T-helper 17 cell (primary cell): ENCODE measurements at regions not wholly inside any gene's neighbourhood (a gene's known extent, or its start where the extent isn't known, plus 50 kb on each side); places are given as distances from the start of the nearest gene placed in this dataset.

Experiments used
- ATAC-seq: fragments of 150-1000 bp; cut with Tn5 transposase; 2 replicates; pipeline ENCODE4 v1.10.0; 2021; ENCODE audit warnings: mild to moderate bottlenecking, moderate library complexity
- DNase-seq, 3 donors: peaks; one replicate each; pipeline versions ENCODE4 v3.0.0 to v3.0.0-alpha.2; 2020 to 2021
- H3K9me3 ChIP-seq: one replicate; pipeline ENCODE4 v1.7.0; 2013; ENCODE audit warnings: low read length, mild to moderate bottlenecking; ENCODE audit not compliant: control insufficient read depth, poor library complexity, severe bottlenecking
- H3K27ac Mint-ChIP-seq: one replicate; pipeline ENCODE4 v1.8.0; 2022; ENCODE audit warnings: mild to moderate bottlenecking, moderate library complexity, mixed read lengths
- H3K27me3 Mint-ChIP-seq: one replicate; pipeline ENCODE4 v1.8.0; 2022; ENCODE audit warnings: mixed read lengths
- H3K36me3 Mint-ChIP-seq: one replicate; pipeline ENCODE4 v1.8.0; 2022; ENCODE audit warnings: low read depth, mixed read lengths
- H3K4me1 Mint-ChIP-seq: one replicate; pipeline ENCODE4 v1.8.0; 2022; ENCODE audit warnings: mild to moderate bottlenecking, mixed read lengths
- H3K4me3 Mint-ChIP-seq: one replicate; pipeline ENCODE4 v1.8.0; 2022; ENCODE audit warnings: mild to moderate bottlenecking, moderate library complexity, mixed read lengths

DNA sequence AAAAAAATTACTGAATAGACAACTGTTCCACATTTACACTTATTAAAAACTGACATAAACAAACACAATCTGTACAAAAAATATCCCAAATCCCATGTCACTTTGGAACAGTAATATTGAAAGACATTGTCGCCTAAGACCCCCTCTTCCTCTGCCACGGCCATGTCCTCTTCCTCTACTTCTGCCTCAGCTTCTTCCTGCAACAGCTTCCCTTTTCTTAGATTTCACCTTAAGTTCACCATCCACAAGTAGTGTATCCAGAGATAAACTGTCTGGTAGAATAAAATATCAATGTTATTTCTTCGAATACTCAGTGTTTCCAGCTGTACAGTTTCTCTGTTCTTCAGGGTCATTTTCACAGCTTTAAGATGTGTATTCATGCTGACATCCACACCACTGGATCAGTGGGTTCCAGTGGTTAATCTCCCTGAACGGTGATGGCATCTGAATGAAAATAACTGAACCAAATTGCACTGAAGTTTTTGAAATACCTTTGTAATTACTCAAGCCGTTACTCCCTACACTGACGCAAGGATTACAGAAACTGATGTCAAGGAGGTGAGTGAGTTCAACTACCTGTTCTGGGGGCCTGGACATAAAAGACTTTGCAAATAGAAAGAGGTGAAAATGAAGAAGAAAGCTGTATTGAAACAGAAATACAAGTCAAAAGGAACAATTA is 208.5 kb downstream of the C12orf50 start:
- no peaks in the 10 kb centered on the region for H3K27me3 Mint-ChIP-seq
- no peak overlapping the region for H3K4me3 Mint-ChIP-seq
- no peaks in the 10 kb centered on the region for H3K4me1 Mint-ChIP-seq
- H3K27ac Mint-ChIP-seq: no peak overlapping the region
- DNase-seq: no peak
- ATAC-seq: no peak
- H3K36me3 Mint-ChIP-seq: no peaks in the 10 kb centered on the region
- no peaks in the 10 kb centered on the region for H3K9me3 ChIP-seq

GRCh38 chr12:87818441-87818840 is 210.8 kb downstream of the C12orf50 start:
- Mint-ChIP-seq H3K4me3 (no peak overlapping the region), H3K27me3 (no peaks in the 10 kb centered on the region), H3K4me1 (no peaks in the 10 kb centered on the region), H3K27ac (no peak overlapping the region), H3K36me3 (no peaks in the 10 kb centered on the region)
- DNase-seq (no peak), ATAC-seq (no peak)
- no peaks in the 10 kb centered on the region for H3K9me3 ChIP-seq

DNA sequence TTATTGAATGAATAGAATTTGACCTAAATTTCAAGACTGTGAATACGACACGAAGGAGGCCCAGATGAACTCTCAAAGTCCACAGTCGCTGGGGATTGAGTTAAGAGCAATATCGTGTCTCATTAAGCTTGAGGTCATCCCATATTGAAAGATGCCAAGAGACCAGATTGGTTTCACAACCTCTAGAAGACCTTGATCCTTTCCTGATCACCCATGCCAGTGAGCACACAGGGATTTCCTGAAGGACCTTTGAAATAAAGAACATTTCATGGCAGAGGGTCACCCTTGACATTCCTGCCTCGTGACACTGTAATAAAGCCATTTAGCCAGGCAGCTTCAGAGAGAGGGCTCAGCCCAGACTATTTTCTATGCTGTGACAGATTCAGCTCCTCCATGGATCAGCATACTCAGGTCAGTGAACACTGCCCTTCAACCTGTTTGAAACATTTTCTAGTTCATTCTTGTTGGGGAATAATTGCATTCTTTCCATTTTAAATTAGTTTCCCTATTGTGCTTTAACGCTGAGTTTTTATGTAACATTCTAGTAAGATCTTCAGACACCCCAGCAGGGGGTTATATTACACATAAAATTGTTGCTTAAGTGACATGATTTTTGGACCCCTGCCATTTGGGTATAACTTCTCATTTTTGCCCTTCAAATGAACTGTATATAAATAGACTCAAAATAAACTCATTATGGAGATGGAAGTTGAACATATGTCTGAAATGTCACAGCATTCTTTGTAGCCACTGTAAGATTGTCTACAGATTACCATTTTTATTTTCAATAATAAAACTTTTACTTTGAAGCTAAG is 213.2 kb downstream of the C12orf50 start:
- no peaks in the 10 kb centered on the region for H3K4me1 Mint-ChIP-seq
- H3K9me3 ChIP-seq: no peaks in the 10 kb centered on the region
- H3K27ac Mint-ChIP-seq: no peak overlapping the region
- H3K36me3 Mint-ChIP-seq: no peaks in the 10 kb centered on the region
- no peak for ATAC-seq
- no peaks in the 10 kb centered on the region for H3K27me3 Mint-ChIP-seq
- no peak for DNase-seq
- no peak overlapping the region for H3K4me3 Mint-ChIP-seq

DNA sequence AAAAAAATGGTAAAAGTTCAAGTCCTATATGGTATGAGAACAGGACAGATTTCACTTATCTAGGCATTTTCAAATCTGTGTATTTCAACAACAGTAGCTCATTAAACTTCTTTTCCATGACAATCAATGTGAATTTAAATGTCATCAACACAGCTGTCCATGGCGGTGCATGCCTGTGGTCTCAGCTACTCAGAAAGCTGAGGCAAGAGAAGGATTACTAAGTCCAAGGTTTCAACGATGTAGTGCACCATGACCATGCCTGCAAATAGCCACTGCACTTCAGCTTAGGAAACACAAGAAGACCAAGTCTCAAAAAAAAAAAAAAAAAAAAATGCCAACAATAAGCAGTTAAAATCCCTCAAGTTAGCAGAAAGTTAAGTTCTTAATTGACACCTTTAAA is 214.6 kb downstream of the C12orf50 start:
- no peak overlapping the region for H3K4me3 Mint-ChIP-seq
- H3K9me3 ChIP-seq: no peaks in the 10 kb centered on the region
- H3K27me3 Mint-ChIP-seq: no peaks in the 10 kb centered on the region
- no peaks in the 10 kb centered on the region for H3K36me3 Mint-ChIP-seq
- H3K27ac Mint-ChIP-seq: no peak overlapping the region
- ATAC-seq: no peak
- DNase-seq: no peak
- no peaks in the 10 kb centered on the region for H3K4me1 Mint-ChIP-seq

DNA sequence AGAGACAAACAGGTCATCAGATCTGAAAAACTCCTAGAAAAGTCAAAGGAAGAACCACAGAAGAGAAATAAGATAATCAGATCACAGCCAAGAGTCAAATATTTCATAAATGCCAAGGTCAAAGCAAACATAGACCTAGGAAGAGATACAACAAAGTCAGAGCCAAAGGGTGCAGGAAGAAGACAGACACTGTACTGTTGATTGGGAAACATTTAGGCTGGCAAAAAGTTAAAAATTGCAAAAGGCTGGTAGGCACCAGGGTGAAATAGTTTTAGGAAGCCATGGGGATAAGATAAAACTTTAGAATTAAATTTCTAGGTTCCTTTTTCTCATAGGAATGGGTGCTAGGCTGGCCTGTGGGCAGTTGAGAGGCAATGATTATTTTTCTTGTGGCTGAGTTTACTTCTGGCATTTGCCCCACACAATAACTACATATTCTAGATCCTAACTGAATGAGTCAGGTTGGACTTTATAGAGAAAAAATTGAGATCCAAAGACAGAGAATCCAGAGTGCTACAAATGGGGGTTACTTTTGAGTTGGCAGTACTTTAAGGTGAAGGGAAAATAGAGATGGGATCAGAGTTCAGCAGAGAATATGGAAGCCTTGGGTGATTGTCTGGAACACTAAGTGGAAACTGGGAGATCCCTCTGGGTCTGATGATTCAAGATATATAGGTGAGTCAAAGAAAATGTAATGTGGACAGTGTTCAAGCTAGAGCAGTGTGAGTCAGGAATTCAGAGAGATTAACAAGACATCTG is 215.5 kb downstream of the C12orf50 start:
- no peak overlapping the region for H3K27ac Mint-ChIP-seq
- H3K4me3 Mint-ChIP-seq: no peak overlapping the region
- no peaks in the 10 kb centered on the region for H3K9me3 ChIP-seq
- no peaks in the 10 kb centered on the region for H3K36me3 Mint-ChIP-seq
- DNase-seq (no peak), ATAC-seq (no peak)
- no peaks in the 10 kb centered on the region for H3K27me3 Mint-ChIP-seq
- no peaks in the 10 kb centered on the region for H3K4me1 Mint-ChIP-seq

DNA sequence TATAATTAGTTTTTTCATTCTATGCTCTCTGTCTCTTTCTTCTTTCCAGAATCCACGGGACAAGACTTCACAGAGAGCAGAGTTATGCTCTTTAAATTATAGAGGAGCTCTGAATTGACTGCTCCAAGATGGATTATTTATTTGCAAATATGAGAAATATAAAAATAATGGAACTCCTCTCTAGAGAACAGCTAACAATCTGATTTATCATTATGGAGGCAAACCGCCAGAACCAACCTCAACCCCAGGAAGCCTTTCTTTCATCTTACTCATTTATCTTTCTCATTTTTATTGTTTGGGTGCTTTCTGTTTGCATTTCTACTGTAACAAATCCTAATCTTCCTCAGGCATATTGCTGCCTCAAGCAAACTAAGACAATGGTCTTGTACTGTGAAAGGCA is 216.5 kb downstream of the C12orf50 start:
- H3K27me3 Mint-ChIP-seq: no peaks in the 10 kb centered on the region
- H3K4me1 Mint-ChIP-seq: no peaks in the 10 kb centered on the region
- no peaks in the 10 kb centered on the region for H3K36me3 Mint-ChIP-seq
- DNase-seq: no peak
- no peak overlapping the region for H3K4me3 Mint-ChIP-seq
- H3K9me3 ChIP-seq: no peaks in the 10 kb centered on the region
- no peak for ATAC-seq
- H3K27ac Mint-ChIP-seq: no peak overlapping the region

- Mint-ChIP-seq H3K27ac (no peak overlapping the region), H3K4me1 (no peaks in the 10 kb centered on the region), H3K27me3 (no peaks in the 10 kb centered on the region), H3K36me3 (no peaks in the 10 kb centered on the region), H3K4me3 (no peak overlapping the region)
- no peak for DNase-seq
- no peak for ATAC-seq
- H3K9me3 ChIP-seq: no peaks in the 10 kb centered on the region
Observed at GRCh38 chr12:87812030-87812429, 217.2 kb downstream of the C12orf50 start.

GRCh38 chr12:87809916-87810315 is 219.3 kb downstream of the C12orf50 start:
- no peaks in the 10 kb centered on the region for H3K36me3 Mint-ChIP-seq
- H3K9me3 ChIP-seq: no peaks in the 10 kb centered on the region
- no peak overlapping the region for H3K4me3 Mint-ChIP-seq
- DNase-seq: no peak
- H3K27me3 Mint-ChIP-seq: no peaks in the 10 kb centered on the region
- ATAC-seq: no peak
- no peak overlapping the region for H3K27ac Mint-ChIP-seq
- no peaks in the 10 kb centered on the region for H3K4me1 Mint-ChIP-seq

- no peaks in the 10 kb centered on the region for H3K9me3 ChIP-seq
- ATAC-seq (no peak), DNase-seq (no peak)
- Mint-ChIP-seq H3K4me1 (no peaks in the 10 kb centered on the region), H3K4me3 (no peak overlapping the region), H3K27ac (no peak overlapping the region), H3K27me3 (no peaks in the 10 kb centered on the region), H3K36me3 (no peaks in the 10 kb centered on the region)
Observed at GRCh38 chr12:87807086-87807485, 222.1 kb downstream of the C12orf50 start.

GRCh38 chr12:87806310-87806709 is 222.9 kb downstream of the C12orf50 start:
- no peak for ATAC-seq
- no peaks in the 10 kb centered on the region for H3K4me1 Mint-ChIP-seq
- H3K27me3 Mint-ChIP-seq: no peaks in the 10 kb centered on the region
- no peaks in the 10 kb centered on the region for H3K9me3 ChIP-seq
- H3K4me3 Mint-ChIP-seq: no peak overlapping the region
- no peak overlapping the region for H3K27ac Mint-ChIP-seq
- H3K36me3 Mint-ChIP-seq: no peaks in the 10 kb centered on the region
- DNase-seq: no peak

DNA sequence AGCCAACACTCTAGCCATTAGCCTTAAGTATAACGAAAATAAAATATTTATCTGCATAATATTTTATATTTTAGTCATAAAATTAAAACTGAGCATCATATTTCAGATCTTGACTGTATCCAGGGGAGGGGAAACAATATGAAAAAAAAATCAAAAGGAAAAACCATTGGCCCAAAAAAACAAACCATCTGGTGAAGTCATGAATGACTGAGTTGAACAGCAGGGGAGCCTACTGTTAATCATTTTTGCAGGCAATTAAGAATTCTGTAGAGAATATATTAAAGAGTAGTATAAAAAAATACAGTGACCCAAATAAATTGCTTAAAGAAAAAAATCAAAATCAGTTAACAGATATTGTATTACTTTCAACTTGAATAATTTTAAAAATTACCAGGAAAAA is 224.8 kb downstream of the C12orf50 start:
- DNase-seq (no peak), ATAC-seq (no peak)
- H3K4me3 Mint-ChIP-seq: no peak overlapping the region
- H3K27me3 Mint-ChIP-seq: no peaks in the 10 kb centered on the region
- no peaks in the 10 kb centered on the region for H3K36me3 Mint-ChIP-seq
- H3K4me1 Mint-ChIP-seq: no peaks in the 10 kb centered on the region
- no peaks in the 10 kb centered on the region for H3K9me3 ChIP-seq
- H3K27ac Mint-ChIP-seq: no peak overlapping the region

DNA sequence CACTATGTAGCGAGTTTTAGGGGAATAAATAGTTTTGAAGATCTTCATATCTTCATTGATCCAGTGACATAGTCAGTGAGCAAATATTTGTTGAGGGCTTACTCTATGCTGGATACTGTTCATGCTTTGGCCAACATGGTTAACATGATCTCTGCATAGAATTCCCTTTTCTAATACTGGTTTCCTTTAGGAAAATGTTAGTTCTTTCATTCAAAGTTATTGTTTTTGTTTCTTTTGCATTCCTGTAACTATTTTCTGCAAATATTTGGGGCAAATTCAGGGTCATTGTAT is 226.5 kb downstream of the C12orf50 start:
- H3K9me3 ChIP-seq: no peaks in the 10 kb centered on the region
- DNase-seq (no peak), ATAC-seq (no peak)
- Mint-ChIP-seq H3K27me3 (no peaks in the 10 kb centered on the region), H3K27ac (no peak overlapping the region), H3K4me3 (no peak overlapping the region), H3K36me3 (no peaks in the 10 kb centered on the region), H3K4me1 (no peaks in the 10 kb centered on the region)

GRCh38 chr12:87801860-87802720 is 227.1 kb downstream of the C12orf50 start:
- H3K36me3 Mint-ChIP-seq: no peaks in the 10 kb centered on the region
- DNase-seq (no peak), ATAC-seq (no peak)
- no peaks in the 10 kb centered on the region for H3K4me1 Mint-ChIP-seq
- H3K27me3 Mint-ChIP-seq: no peaks in the 10 kb centered on the region
- H3K9me3 ChIP-seq: no peaks in the 10 kb centered on the region
- H3K4me3 Mint-ChIP-seq: no peak overlapping the region
- H3K27ac Mint-ChIP-seq: no peak overlapping the region
